GM18870 (cell line): ENCODE measurements at regions not wholly inside any gene's neighbourhood (a gene's known extent, or its start where the extent isn't known, plus 50 kb on each side); places are given as distances from the start of the nearest gene placed in this dataset.
"Not testable (repeated sequence)": the region's sequence is repeated elsewhere in the genome, so short reads cannot be mapped to it uniquely, and the experiment has no call there.

Experiments
- ATAC-seq: cut with Tn5 transposase; IDR thresholded peaks from one replicate; pipeline ENCODE4 v1.9.1; 2021; ENCODE audit warnings: moderate library complexity; ENCODE audit not compliant: unreplicated experiment

DNA sequence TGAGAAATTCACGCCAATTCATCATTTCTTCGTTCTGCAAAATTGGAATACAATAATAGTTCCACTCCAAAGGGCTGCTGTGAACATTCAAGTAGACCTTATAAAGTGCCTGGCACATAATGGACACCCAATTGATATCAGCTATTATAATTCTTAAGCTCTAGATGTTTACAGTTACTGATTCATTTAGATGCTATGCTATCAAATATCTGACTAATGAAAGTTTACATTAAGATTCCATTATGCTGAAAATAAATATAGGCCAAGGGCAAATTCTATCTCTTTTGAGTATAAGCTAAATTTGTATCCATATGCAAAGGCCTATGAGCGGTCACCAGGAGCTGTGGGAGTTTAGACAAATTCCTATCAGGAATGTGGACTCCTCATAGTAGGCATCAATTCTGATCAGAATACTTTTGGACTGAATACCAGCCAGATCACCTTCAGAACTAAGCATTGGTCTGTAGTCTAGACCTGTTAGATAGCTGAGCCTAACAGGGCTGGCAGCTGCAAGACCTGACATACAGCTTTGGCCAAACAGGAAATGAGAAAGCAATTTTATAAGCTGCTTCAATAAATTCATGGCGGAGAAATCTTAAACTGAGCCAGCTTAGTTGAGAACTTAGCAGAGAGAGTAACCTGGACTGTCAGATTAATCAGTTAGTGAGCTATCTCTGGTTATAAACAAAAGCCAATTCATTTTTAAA lies 384.3 kb upstream of the ACTRT1 start:
- no peak for ATAC-seq

DNA sequence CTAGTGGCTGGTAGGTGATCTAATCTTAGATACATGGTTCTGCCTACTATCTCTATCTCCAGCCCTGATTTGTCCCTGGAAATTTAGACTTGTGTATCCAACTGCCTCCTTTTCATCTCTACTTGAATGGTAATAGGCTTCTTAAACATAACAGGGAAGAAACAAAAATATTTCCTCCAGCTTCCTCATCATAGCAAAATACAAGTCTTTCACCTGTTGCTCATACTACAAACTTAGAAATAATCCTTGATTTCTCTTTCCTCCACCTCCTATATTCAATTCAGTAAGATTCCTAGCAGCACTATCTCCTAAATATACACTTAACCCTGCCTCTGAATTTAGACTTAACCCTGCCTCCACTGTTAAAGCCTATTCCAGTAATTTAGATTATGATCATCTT lies 373.3 kb upstream of the ACTRT1 start:
- ATAC-seq = no peak

DNA sequence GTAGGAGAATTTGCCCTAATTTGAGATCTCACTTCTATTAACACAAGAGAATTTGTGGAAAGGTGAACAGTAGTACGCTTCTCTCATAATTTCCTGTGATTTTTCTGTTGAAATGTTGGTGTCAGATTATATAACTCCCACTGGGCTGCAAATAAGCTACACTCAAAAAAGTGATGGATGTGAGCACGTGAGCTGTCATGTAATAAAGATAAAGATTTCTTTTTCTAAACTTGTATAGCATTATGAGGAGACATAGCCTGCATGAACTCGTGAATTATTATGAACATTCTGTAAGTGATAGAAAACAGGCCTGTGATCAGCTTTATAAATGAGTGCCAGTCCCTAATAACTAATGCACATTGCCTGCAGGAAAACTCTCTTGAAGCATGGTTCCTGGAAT lies 356.6 kb upstream of the ACTRT1 start:
- no peak for ATAC-seq

DNA sequence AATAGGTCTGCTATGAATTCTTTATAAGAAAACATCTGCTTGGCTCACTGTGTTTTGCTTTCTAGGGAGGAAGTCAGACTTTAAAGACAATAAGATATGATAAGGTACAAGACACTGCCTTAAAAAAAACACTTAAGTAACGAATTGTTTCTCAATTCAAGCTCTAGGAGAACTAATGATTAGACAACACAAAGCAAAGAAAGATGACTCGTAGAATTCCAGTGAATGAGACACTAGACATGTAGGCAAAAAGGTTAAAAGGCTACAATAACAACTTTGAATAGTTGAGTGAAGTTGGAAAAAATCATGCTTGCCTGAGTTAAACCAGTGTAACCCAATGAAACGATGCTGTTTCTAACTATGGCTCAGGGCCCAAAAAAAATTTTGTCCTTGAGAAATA lies 344.4 kb upstream of the ACTRT1 start:
- ATAC-seq = no peak

DNA sequence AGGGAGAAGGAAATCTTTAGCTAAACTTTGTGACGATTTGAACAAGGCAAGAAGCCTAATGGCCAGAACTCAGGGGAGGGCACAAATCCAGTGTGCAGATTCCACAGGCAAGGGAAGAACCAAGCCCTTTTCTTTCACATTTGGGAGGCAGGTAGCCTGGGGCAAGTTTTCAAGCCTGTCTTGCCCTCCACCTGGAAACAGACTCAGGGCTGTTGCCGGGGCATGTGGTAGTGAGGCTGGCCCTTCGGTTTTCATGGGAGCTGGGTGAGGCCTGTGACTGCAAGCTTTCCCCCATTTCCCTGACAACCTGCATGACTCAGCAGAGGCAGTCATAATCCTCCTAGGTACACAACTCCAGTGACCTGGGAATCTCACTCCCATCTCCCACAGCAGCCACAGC lies 331.6 kb upstream of the ACTRT1 start:
- ATAC-seq = not testable (repeated sequence)

DNA sequence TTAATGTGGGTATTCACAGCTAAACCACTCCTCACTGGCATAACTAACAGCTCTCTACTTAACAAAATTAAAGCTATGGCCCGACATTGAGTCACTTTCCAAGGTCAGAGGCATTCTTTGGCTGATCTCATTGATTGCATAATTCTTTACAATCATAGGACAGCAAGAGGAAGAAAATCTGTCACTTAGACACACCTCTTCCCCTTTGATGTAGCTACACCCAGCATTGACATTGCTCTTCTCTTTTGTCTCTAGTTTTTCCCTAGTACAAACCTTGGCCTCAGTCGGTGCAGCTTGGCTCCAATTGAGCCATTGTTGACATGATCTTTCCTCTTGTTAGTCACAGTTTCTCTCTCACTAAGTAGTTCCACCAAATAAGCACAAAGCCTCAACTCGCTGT lies 313.3 kb upstream of the ACTRT1 start:
- no peak for ATAC-seq

DNA sequence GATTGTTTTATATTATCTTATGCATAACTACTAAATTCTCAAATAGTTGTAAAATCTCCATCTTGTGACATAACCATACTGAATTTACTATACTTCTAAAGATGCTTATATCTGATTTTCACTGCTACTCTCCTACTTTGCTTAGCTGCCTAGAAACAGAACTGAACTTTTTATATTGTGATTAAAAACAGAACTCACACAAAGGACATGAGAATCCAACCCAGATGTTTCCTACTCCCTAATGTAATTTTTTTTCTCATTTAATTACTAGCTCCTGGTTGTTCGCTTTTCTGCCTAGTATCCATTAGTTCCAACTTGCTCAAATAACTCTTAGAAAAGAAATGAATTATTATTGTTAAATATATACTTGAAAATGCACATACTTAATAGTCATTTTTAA lies 283.5 kb upstream of the ACTRT1 start:
- ATAC-seq = no peak

DNA sequence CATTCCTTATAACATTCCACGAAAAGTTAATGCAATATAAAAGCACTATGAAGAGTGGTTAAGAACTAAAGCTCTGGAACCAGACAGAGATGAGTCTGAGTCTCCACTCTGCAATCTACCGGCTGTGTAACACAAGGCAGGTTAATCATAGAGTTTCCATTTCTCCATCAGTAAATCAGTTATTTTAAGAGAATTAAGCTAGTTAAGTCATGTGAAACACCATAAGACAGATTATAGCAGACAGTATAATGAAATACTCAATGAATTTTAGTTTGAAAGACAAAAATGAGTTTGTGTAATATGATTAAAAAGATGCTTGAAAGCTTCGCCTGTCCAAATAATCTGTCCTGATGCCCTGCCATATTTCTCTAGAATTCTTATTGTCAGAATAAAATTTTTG lies 282.6 kb upstream of the ACTRT1 start:
- no peak for ATAC-seq

DNA sequence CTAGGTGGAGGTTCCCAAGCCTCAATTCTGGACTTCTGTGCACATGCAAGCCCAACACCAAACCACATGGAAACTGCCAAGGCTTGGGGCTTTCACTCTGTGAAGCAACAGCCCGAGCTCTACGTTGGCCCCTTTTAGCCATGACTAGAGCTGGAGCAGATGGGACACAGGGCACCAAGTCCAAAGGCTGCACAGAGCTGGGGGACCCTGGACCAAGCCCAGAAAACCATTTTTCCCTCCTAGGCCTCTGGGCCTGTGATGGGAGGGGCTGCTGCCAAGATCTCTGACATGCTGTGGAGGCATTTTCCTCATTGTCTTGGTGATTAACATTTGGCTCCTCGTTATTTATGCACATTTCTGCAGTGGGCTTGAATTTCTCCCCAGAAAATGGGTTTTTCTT lies 258.7 kb upstream of the ACTRT1 start:
- ATAC-seq = no peak

DNA sequence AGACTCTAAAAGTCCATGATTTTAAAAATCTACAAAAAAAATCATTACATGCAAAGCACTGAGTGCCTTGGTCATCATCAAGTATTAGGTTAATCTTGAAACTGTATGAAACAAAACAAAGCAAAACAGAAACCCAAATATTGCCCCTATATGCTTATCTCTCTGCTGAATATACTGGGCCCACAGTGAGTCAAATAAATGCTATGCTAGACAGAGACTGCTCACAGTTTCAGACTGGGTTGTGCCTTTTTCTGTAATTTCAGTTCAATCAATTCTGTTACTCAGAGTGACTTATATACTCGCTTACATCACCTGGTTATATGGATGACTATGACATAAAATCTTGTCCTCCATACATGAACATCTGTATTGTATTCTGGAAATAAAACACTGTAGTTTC lies 257.1 kb upstream of the ACTRT1 start:
- ATAC-seq = no peak

DNA sequence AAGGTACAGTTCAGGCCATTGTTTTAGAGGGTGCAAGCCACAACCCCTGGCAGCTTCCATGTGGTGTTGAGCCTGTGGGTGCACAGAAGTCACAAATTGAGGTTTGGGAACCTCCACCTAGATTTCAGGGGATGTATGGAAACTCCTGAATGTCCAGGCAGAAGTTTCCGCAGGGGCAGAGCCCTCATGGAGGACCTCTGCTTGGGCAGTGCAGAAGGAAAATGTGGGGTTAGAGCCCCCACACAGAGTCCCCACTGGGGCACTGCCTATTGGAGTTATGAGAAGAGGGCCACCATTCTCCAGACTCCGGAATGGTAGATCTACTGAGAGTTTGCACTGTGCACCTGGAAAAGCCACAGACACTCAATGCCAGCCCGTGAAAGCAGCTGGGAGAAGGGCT lies 242.0 kb upstream of the ACTRT1 start:
- no peak for ATAC-seq

DNA sequence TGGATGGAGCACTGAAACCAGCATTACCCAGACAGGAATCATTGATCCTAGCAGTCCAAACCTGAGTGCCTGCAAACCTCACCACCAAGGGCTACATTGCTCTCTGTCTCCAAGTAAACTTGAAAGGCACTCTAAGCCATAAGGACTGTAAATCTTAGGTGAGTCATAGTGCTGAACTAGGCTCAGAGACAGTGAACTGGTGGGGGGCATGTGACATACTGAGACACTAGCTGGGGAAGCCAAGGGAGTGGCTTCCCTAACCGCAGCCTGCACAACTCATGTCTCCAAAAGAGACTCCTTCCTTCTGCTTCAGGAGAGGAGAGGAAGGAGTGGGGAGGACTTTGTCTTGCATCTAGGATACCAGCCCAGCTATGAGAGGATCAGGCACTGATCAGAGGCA lies 235.5 kb upstream of the ACTRT1 start:
- no peak for ATAC-seq

DNA sequence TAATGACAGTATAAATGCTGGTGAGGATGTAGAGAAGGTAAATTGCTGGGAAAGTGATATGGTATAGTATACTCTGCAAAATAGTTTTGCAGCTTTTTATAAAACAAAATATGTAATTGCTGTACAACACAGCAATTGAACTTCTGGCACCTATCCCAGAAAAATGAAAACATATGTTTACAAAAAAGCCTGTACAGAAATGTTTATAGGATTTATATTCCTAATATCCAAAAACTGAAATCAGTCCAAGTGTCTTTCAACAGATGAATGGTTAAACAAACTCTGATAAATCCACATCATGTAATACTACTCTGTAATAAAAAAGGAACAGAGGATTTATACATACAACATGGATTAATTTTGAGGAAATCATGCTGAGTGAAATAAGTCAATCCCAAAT lies 198.4 kb upstream of the ACTRT1 start:
- no peak for ATAC-seq

DNA sequence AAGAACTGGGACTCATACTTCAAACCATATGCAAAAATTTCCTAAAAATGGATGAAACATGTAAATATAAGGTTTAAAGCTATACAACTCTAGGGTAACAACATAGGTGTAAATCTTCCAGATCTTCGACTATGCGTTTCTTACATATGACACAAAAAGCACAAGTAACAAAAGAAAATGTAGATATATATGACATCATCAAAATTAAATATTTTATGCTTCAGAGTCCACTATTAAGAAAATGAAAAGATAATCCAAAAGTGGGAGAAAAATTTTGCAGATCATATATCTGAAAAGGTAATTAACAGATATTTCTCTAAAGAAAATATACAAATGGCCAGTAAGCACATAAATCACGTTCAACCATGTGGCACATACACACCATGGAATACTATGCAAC lies 164.2 kb upstream of the ACTRT1 start:
- no peak for ATAC-seq

DNA sequence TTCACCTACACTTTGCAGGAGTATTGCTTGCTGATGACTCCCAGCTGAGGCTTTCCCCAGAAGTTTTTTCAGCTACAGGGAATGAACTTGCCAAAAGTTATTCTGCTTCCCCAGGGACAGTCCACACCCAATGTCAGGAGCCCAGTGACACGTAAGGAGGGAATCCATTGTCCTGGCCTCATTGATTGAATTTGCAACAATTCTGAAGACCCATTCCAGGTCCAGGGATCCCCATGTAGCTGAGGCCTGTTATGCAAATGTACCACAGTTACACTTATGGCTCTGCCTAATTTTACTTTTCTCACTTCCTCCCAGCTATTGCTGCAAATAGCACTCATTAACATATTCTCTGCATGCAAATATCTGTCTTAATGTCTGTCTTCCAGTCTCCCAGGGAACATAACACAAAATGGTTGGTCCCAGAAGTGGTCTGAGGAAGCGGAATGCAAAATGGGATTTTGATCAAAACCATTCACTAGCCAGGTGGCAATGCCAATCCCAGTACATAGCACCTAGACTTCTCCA lies 113.7 kb upstream of the ACTRT1 start:
- ATAC-seq = no peak

DNA sequence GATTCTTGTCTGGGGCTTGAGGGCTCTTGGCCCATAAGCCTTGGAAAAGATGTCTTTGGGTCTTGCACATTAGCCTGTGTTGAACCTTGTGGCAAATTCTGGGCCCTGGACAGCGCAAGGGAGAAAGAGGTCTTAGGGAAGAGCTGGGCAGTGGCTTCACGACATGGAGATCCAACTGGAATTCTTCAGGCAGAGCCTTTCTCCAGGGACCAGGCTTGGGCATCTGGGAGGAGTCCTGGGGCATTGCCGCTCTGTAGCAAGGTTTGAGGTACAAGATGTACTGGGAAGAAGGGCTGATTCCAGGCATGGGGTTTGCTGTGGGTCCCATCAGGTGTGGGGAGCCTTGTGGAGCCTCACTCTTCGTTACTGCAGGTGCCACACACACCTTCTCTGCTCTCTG lies 104.0 kb upstream of the ACTRT1 start:
- no peak for ATAC-seq

DNA sequence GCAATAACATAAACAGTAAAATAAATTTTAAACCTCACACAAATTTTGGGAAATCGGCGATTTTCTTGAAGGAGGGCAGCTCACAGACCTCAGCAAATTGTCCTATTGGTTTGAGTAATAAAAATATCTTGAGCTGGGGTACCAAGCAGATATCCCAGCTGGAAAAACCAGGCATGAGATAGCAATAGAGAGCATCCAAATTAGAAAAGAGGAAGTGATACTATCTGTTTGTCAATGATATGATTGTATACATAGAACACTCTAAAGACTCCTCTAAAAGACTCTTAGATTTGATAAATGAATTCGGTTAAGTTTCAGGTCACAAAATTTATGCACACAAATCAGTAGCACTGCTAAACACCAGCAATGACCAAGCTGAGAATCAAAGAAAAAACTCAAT lies 90.5 kb upstream of the ACTRT1 start:
- ATAC-seq = no peak

DNA sequence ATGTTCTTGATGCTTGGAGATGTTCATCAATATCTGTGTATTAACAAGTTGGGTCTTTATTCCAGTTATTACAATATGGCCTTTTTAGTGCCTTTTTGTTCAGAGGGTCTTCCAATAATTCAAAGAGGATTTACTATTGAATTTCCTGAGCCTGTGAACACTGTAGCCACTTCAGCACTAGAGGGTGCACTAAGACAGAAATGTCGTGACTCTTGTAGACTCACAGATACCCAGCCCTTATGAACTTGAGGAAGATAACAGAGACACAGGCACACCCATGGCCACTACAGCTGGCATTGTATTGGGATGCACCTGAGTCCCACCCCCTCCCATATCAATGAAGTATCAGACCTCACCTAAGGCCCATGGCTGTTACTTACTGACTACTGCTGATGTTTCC lies 54.4 kb upstream of the ACTRT1 start:
- no peak for ATAC-seq

DNA sequence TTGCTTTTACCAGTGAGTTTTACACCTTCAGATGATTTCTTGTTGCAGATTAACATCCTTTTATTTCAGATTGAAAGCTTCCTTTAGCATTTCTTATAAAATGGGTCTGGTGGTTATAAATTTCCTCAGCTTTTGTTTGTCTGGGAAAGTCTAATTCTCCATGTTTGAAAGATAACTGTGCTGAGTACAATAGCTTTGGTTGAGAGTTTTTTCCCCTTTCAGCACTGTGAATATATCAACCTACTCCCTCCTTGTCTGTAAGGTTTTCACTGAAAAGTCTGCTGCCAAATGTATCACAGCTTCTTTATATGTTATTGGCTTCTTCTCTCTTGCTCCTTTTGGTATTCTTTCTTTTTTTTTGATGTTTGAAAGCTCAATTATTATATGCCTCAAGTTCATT lies 53.5 kb upstream of the ACTRT1 start:
- no peak for ATAC-seq
